UCSD-AML1 (cell line): ENCODE measurements at regions not wholly inside any gene's neighbourhood (a gene's known extent, or its start where the extent isn't known, plus 50 kb on each side); places are given as distances from the start of the nearest gene placed in this dataset.

ENCODE experiments used
- DNase-seq: peaks from one replicate; lab custom pipeline; 2025; ENCODE audit not compliant: unreplicated experiment; lab: John Stamatoyannopoulos, UW

GRCh38 chr3:76178412-76178811 lies 393.1 kb upstream of the ZNF717 start:
- no peak for DNase-seq

DNA sequence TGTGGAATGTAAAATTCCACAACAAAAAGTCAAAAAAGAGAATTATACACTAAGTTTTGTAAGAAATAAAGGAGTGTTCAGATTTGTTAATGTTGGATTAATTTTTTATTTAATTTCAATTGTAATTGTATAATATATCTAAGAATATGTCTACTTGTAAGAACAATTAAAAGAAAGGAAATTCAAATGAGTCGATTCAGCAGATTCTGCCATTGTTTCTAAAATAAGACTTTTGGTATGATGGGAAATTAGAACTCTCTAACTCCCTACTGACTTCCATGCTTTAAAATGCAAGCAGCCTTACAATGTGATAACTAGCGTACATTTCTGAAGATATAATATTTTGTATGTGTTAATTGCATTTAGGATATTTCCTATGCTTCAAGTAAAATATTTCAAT lies 395.9 kb upstream of the ZNF717 start:
- DNase-seq = no peak

DNA sequence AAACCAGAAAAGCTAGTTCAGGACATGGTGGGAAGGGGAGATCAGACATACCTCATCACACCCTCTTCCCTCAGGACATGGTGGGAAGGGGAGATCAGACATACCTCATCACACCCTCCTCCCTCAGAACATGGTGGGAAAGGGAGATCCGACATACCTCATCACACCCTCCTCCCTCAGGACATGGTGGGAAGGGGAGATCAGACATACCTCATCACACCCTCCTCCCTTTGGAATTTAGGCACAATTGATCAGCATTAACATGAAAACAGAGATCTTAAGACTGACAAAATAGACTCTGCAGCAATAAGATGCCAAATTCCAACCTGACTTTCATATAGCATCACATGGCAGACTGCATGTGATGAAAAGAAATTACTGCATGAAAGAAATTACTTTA lies 412.7 kb upstream of the ZNF717 start:
- peak; percentile 2 for DNase-seq

- DNase-seq = peak; percentile 32
Measured at GRCh38 chr3:76199382-76199781, 414.0 kb upstream of the ZNF717 start.

- no peak for DNase-seq
Measured at GRCh38 chr3:76203578-76203977, 418.2 kb upstream of the ZNF717 start.

DNA sequence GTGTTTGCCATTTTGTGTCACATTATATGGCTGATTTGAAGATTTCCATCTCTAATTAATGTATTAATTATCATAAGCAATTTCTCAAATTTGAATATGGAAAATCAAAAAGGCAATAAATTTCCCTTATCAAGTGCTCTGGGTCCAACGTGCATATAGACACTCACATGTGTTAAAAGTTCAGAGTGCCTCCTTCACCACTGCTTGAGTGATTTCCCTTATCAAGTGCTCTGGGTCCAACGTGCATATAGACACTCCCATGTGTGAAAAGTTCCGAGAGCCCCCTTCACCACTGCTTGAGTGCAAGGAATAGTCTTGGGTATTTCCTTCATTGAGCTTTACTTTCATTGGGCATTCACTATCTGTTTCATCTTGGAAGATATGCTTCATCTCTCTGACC lies 421.0 kb upstream of the ZNF717 start:
- no peak for DNase-seq

DNA sequence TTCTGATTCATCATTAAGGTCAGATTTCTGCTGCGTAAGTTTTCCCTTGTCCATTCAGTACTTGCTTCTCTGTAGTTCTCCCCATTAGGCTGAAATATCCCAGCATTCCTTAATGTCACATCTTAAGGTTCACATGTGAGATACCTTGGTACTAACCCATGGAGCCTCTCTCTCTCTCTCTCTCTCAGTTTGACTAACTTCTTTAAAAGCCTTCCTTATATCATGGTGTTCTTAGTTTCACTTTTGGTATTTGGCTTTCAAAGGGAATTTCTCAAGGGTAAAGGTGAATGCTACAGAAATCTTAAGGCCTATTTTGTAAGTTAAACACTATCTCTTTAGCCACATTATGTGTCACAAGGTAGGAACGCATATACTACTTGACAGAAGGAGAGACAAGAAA lies 427.3 kb upstream of the ZNF717 start:
- no peak for DNase-seq

DNA sequence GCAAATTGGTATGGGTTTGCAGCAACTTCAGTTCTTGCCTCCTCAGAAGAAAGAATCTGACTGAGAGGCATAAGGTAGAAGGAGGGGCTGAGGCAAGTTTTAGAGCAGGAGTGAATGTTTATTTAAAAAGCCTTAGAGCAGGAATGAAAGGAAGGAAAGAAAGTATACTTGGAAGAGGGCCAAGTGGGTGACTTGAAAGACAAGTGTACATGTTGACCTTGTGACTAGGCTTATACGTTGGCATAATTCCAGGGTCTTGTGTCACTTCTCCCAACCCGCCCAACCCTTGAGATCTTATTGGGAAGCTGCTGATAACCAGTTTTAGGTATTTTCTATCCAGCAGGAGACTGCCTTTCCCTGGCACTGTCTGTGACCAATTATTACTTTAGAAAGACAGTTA lies 436.9 kb upstream of the ZNF717 start:
- no peak for DNase-seq

DNA sequence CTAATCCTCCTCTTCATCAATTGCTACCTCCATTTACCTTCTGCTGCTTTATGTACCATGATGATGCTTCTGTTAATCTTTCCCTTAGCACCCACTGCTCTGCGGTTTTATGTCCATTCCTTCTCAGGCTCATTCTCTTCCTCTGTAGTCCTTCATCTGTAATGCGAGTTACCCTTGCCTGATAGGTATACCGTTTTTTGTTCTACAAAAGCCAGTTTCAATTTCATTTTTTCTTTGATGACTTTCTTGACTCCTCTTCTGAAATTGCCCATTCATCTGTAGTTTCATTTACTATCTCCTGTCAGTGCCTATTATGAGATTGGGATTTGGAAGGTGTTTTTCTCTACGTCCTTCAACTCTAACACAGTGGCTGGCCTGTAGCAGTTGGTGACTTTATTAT lies 445.9 kb upstream of the ZNF717 start:
- no peak for DNase-seq

- DNase-seq = peak; percentile 6
Measured at GRCh38 chr3:76242886-76243753, 457.8 kb upstream of the ZNF717 start.

DNA sequence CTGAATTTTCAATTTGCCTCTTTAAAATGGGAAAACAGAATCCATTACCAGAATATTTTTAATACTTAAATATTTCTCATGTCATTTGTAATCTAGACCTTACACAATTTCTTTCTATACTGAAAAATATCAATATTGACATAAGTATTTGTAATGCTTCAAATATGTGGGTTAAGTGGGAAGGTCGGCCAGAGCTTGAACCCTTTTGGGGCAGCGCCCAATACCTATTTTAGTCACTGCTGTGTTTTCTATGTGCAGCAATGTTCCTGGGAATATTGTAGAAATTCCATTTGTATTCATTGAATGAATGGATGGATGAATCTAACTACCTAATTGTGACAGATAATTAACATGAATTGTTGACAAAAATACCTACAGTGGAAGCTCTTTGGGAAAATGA lies 459.7 kb upstream of the ZNF717 start:
- DNase-seq = no peak

DNA sequence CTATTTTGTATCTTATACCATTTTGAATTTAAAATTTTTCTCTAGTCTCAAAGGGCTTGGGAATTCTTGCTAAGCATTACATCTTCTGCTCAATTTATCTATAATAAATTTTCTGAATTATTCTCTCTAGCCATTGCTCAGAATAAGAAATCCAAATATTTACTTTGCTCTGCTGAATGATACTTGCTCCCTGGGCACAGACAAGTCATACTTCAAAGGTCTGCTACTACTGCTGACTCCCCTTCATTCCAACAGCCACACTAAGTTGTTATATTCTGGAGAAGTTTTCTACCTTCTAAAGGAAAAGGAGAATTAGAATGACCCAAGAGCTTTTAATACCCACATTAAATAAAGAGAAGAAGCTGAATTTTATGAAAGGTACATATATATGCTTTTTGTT lies 460.3 kb upstream of the ZNF717 start:
- DNase-seq = no peak

DNA sequence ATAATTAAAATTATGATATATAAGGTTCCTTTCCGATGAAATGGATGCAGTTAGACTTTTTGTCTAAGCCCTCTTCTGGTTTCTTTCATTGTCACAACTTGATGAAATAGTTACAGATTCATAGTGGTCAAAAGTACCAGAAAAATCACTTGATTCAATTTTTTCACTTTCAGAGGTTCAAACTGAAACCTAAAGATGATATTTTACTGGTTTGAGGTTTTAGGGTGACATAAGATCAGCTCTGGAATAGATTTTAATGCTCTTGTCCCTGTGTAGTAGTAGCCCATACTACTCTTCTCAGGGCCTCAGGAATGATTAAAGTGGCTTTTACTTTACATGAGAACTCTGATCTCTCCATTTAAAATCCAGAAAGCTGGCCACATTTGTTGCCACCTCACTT lies 479.1 kb upstream of the ZNF717 start:
- no peak for DNase-seq

GRCh38 chr3:76264911-76265310 lies 479.6 kb upstream of the ZNF717 start:
- no peak for DNase-seq

DNA sequence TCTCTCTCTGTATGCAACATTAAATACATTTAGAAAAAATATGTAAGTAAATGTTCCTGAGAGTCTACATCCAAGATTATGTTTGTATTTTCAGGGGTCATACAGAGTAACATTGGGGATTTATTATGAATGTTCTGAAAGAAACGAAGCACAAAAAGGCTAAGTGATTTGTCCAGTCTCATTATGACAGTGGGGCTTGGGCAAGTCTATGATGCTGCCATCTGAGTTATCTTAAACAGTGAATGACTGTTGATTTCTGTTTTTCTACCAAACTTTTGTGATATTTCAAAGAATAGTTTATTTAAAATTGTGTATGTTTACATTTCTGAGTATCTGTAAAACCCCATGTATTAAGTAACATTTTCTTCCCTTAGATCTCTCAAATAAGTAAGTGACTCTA lies 481.2 kb upstream of the ZNF717 start:
- no peak for DNase-seq

GRCh38 chr3:76267851-76268380 lies 482.6 kb upstream of the ZNF717 start:
- DNase-seq = no peak

DNA sequence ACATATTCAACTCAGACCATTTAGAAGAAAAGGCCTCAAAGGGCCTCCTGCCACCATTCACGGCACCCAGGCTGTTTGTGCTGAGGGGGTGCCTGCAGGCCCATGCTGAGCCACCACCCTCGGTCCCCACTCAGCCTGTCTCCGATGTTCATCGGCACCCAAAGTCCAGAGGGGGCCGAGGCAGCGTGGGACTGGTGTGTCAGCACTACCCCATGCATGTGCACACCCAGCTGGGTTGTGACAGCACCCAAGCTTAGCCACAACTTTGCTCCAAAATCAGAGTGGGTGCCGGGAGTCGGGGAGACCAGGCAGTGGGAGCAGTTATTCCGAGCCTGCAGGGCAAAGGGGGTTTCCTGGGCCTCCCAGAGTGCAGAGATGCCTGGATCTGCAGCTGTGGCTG lies 508.5 kb upstream of the ZNF717 start:
- no peak for DNase-seq

GRCh38 chr3:76300746-76301145 lies 515.4 kb upstream of the ZNF717 start:
- DNase-seq = no peak

- DNase-seq = no peak
Measured at GRCh38 chr3:76307556-76307955, 522.2 kb upstream of the ZNF717 start.

DNA sequence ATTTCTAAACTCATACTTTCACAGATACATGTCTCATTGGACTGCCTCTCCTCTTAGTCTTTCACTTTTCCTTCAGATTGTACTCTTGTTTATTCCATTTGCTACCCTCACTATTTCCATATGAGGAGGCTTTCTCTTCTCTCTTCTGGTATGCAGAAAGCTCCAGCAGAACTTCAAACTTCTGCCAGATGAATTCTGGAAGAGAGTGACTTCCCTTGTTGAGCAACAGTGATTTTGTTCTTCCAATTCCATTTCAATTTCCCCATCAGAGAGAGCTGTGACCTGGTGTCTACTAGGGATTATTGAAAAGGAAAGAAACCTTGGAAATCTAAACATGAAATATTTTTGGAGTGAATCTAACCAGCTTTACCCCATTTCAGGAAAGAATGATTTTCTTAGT lies 523.2 kb upstream of the ZNF717 start:
- DNase-seq = no peak

- DNase-seq = no peak
Measured at GRCh38 chr3:76310089-76310488, 524.7 kb upstream of the ZNF717 start.

DNA sequence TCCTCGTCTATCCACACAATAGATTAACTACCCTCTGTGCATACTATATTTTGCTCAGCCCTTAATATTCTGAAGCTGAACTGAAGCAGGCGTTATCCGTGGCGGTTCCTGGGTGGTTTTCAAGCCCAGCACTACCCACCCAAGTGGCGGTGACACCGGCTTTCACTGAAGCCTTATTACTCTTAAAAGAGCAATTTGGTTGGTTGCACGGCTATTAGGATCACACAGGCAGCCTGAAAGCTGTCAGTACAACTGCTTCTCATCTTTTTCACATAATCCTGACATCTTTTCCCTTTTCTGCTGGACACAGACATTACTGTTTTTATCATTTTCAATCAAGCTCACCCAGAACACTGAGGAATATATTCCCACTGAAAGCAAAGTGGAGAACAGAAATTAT lies 525.3 kb upstream of the ZNF717 start:
- DNase-seq = no peak

DNA sequence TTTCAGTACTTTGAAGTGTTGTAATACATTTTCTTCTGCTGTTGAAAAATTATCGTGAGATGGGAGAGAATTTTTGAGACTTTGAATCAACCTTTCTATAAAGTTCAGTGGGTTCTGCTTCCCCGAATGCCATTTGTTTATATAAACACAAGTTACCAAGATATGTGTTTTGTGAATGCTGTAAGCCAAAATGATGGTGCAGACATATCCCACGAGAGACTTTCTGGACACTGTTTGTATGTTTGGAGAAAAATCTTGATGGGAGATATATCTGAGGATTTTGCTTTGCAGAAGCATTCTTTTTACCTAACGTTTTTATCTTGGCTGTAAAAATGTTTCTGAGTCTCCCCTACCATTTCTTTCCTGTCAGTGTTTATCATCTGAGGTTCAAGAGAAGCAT lies 526.6 kb upstream of the ZNF717 start:
- DNase-seq = no peak
